ENCODE measurements at regions not wholly inside any gene's neighbourhood (a gene's known extent, or its start where the extent isn't known, plus 50 kb on each side); places are given as distances from the start of the nearest gene placed in this dataset.

DNA sequence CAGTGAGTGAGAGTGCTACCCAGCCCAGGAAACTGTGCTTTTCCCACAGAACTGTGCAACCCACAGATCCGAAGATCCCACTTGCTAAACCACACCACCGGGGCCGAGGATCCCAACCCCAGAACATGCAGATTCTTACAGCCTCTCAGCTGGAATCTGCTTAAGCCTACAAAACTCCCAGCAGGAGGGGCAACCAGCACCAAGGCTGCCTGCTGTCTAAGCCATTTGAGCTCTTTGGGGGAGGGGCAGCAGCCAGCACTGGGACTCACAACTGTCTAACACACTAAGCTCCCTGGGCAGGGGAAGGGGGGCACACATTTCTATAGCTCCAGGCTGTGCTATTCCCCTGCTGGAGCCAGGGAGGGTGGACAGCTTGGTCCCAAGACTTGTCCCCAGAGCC, 529.9 kb downstream of the XPNPEP1 start:
- H3K27me3 ChIP-seq (ENCODE audit: insufficient read depth, low read length), result no peaks in the 10 kb centered on the region
- H3K4ac ChIP-seq (ENCODE audit: low read depth, low read length), result no peak overlapping the region
- peak; percentile 57 for DNase-seq
- no peak overlapping the region for H3K4me2 ChIP-seq (ENCODE audit: insufficient read depth, insufficient read length, low read length)
- peaks cover 0 to 4% (median 0%) of the 10 kb centered on the region in 3 experiments; a peak in 2 of 7 replicates for H3K36me3 Mint-ChIP-seq (ENCODE audit: insufficient read depth in 1 of 3, low read depth in 3 of 3)
- no peak overlapping the region for H2AFZ ChIP-seq (ENCODE audit: low read length)
- H3K23ac ChIP-seq (ENCODE audit: insufficient read length, low read depth, low read length), result no peak overlapping the region
- WGBS (ENCODE audit: extremely low coverage, insufficient read length, low lambda C conversion rate), result no CpG with 5 or more reads among the region's 3 CpGs
- TF ChIP-seq CTCF (conservative IDR thresholded peaks at IDR 0.05), result peak; percentile 10; the same call in 1 of the 3 replicates
- peaks cover 19% of the 10 kb centered on the region for H3K27me3 Mint-ChIP-seq (ENCODE audit: low read depth)
- no peak overlapping the region for H3K18ac ChIP-seq (ENCODE audit: insufficient read length, low read depth, low read length)
- H2BK5ac ChIP-seq (ENCODE audit: insufficient read length, low read length), result no peak overlapping the region
- peak overlapping the region in 2 of 3 experiments; percentile 5 to 29; a peak in 1 of 7 replicates for H3K27ac Mint-ChIP-seq
- no peak overlapping the region for H2BK15ac ChIP-seq (ENCODE audit: low read depth, low read length)
- no peak overlapping the region for H2AK5ac ChIP-seq (ENCODE audit: insufficient read length, low read length)
- peaks cover 28 to 32% of the 10 kb centered on the region in 2 experiments for H3K4me1 Mint-ChIP-seq
- H3K4me1 ChIP-seq (ENCODE audit: insufficient read depth, low read length), result no peaks in the 10 kb centered on the region
- no peak overlapping the region for H3K56ac ChIP-seq (ENCODE audit: insufficient read length, low read depth, low read length)
- no peak overlapping the region for H3K27ac ChIP-seq (ENCODE audit: insufficient read length, low read depth, low read length)
- peaks cover 3 to 9% of the 10 kb centered on the region in 2 experiments; a peak in 3 of 5 replicates for H3K9me3 Mint-ChIP-seq
- H2BK12ac ChIP-seq (ENCODE audit: insufficient read length, low read depth, low read length), result no peak overlapping the region
- no peak overlapping the region for H3K14ac ChIP-seq (ENCODE audit: insufficient read depth, low read length)
- no peak overlapping the region for H4K8ac ChIP-seq (replicated peaks; ENCODE audit: insufficient read length, low read depth, low read length)
- no peaks in the 10 kb centered on the region for H3K79me2 ChIP-seq (ENCODE audit: insufficient read depth, low read length)
- H4K91ac ChIP-seq (ENCODE audit: insufficient read length, low read depth, low read length), result no peak overlapping the region
- no peak overlapping the region for H3T11ph ChIP-seq (ENCODE audit: low read length)
- no peak overlapping the region for H4K5ac ChIP-seq (ENCODE audit: insufficient read length, low read depth, low read length)
- no peak overlapping the region for H2BK120ac ChIP-seq (ENCODE audit: low read depth, low read length, poor library complexity, severe bottlenecking)
- H3K4me3 Mint-ChIP-seq, result no peak overlapping the region
- H3K23me2 ChIP-seq (ENCODE audit: insufficient read length, low read depth, low read length, poor library complexity, severe bottlenecking), result no peaks in the 10 kb centered on the region
- H3K9me3 ChIP-seq (ENCODE audit: control insufficient read depth, low read depth, low read length), result no peaks in the 10 kb centered on the region
- H4K20me1 ChIP-seq (ENCODE audit: control insufficient read depth, insufficient read depth, insufficient read length), result no peaks in the 10 kb centered on the region
- no peaks in the 10 kb centered on the region for H3K79me1 ChIP-seq (ENCODE audit: insufficient read depth, low read depth, low read length, poor library complexity, severe bottlenecking)
- H3K9ac ChIP-seq (ENCODE audit: extremely low read depth, insufficient read length, low read length), result no peak overlapping the region
- H2BK20ac ChIP-seq (ENCODE audit: low read depth, low read length, poor library complexity, severe bottlenecking), result no peak overlapping the region

Measured in H9 (cell line).